Type B pancreatic cell (in vitro differentiated cells): ENCODE measurements at regions not wholly inside any gene's neighbourhood (a gene's known extent, or its start where the extent isn't known, plus 50 kb on each side); places are given as distances from the start of the nearest gene placed in this dataset.

Source experiments
- DNase-seq: peaks from one replicate; pipeline ENCODE4 v3.0.0; 2021; ENCODE audit warnings: mixed read lengths; ENCODE audit not compliant: unreplicated experiment; ENCODE audit errors: extremely low spot score
- H3K27ac Mint-ChIP-seq: 2 replicates; pipeline ENCODE4 v1.8.0; 2021; ENCODE audit warnings: mild to moderate bottlenecking, mixed read lengths
- H3K27me3 Mint-ChIP-seq: 2 replicates; pipeline ENCODE4 v1.8.0; 2021; ENCODE audit warnings: mixed read lengths
- H3K36me3 Mint-ChIP-seq: 2 replicates; pipeline ENCODE4 v1.8.0; 2021; ENCODE audit warnings: mixed read lengths
- H3K4me1 Mint-ChIP-seq: one replicate; pipeline ENCODE4 v1.8.0; 2021; ENCODE audit warnings: mixed read lengths; ENCODE audit not compliant: unreplicated experiment
- H3K4me3 Mint-ChIP-seq: 2 replicates; pipeline ENCODE4 v1.8.0; 2021; ENCODE audit warnings: mild to moderate bottlenecking, mixed read lengths
- H3K9me3 Mint-ChIP-seq: 2 replicates; pipeline ENCODE4 v1.8.0; 2021; ENCODE audit warnings: mixed read lengths
- TF ChIP-seq, protein P1 (sequence below): fragments of 200-600 bp; sonication (generic); conservative IDR thresholded peaks from 2 replicates; pipeline ENCODE4 v1.5.0; 2021; ENCODE audit warnings: antibody characterized with exemption, mild to moderate bottlenecking

DNA sequence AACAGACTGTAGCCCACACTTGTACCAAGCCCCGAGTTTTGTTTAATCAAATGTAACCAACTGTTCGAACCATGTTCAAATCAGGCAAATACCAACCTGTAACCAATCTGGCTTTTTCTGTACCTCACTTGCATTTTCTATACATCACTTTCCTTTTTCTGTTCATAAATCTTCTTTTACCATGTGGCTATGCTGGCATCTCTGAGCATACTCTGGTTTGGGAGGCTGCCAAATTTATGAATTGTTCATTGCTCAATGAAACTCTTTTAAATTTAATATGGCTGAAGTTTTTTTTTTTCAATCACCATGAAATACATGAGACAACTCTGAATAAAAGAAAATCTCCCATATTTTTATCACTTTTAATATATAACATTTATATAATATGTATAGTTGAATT is 256.1 kb downstream of the SLITRK6 start:
- Mint-ChIP-seq H3K36me3 (no peaks in the 10 kb centered on the region), H3K4me3 (no peak overlapping the region), H3K27me3 (peaks cover 8% of the 10 kb centered on the region), H3K9me3 (no peaks in the 10 kb centered on the region), H3K27ac (no peak overlapping the region), H3K4me1 (peaks cover 4% of the 10 kb centered on the region)
- no peak for DNase-seq
- TF ChIP-seq, protein P1, sequence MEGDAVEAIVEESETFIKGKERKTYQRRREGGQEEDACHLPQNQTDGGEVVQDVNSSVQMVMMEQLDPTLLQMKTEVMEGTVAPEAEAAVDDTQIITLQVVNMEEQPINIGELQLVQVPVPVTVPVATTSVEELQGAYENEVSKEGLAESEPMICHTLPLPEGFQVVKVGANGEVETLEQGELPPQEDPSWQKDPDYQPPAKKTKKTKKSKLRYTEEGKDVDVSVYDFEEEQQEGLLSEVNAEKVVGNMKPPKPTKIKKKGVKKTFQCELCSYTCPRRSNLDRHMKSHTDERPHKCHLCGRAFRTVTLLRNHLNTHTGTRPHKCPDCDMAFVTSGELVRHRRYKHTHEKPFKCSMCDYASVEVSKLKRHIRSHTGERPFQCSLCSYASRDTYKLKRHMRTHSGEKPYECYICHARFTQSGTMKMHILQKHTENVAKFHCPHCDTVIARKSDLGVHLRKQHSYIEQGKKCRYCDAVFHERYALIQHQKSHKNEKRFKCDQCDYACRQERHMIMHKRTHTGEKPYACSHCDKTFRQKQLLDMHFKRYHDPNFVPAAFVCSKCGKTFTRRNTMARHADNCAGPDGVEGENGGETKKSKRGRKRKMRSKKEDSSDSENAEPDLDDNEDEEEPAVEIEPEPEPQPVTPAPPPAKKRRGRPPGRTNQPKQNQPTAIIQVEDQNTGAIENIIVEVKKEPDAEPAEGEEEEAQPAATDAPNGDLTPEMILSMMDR, result no peak

DNA sequence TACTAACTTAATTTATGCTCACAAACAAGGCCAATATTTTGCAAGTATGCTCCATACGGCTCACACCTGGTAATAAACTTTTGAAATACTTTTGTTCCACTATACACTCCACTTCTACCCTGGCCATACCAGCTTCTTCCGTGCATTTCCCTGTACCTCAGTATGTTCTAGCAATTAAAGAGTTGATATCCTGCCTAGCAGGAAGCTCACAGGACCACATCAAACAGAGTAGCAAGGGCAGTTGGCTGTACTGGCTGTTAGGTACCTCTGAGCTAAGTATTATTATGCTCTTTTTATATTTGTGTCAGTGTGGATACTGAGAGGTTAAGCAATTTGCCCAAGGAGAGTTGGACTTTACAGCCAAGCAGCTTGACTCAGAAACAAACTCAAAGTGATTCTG is 257.7 kb downstream of the SLITRK6 start:
- TF ChIP-seq, protein P1, result no peak
- Mint-ChIP-seq H3K4me3 (no peak overlapping the region), H3K36me3 (no peaks in the 10 kb centered on the region), H3K9me3 (no peaks in the 10 kb centered on the region), H3K4me1 (peaks cover 4% of the 10 kb centered on the region), H3K27me3 (peaks cover 8% of the 10 kb centered on the region), H3K27ac (no peak overlapping the region)
- DNase-seq, result no peak

DNA sequence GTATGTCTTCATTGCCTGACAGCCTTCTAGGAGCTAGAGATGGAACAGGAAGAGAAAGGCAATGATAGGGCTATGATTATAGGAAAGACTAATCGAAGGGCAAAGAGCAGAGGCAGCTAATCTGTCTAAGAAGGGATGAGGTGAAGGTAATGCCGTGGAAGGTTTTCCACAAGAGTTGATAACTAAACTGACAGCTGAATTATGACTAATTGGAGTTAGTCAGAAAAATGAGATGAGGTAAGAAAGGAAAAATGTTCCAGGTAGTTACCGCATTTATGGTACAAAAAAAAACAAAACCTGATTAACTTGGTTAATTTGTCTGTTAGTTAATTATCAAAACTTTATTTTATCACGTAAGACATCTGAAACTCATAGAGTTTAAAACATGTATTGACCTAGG is 260.3 kb downstream of the SLITRK6 start:
- H3K27ac Mint-ChIP-seq, result no peak overlapping the region
- no peaks in the 10 kb centered on the region for H3K27me3 Mint-ChIP-seq
- no peak for DNase-seq
- TF ChIP-seq, protein P1, result no peak
- H3K9me3 Mint-ChIP-seq, result no peaks in the 10 kb centered on the region
- H3K36me3 Mint-ChIP-seq, result no peaks in the 10 kb centered on the region
- no peak overlapping the region for H3K4me3 Mint-ChIP-seq
- H3K4me1 Mint-ChIP-seq, result no peaks in the 10 kb centered on the region

DNA sequence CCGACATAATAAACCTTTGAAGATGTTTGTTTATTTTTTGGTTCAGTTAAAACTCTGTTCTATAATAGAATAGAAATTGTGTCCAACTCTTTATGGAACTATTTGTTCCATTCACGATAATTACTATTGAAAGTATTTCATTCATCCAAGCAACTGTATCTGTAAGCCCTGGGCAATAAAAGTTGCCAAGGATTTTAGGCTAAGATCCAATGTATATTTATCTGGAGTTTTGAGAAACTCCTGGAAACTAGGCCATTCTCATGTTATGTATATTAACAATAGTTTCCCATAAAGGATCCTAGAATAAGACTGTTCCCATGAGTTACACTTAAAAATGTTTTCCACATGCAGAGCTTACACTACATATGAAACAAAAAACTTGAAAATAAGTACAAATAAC is 261.6 kb downstream of the SLITRK6 start:
- H3K36me3 Mint-ChIP-seq, result no peaks in the 10 kb centered on the region
- H3K27me3 Mint-ChIP-seq, result peaks cover 5% of the 10 kb centered on the region
- no peaks in the 10 kb centered on the region for H3K4me1 Mint-ChIP-seq
- DNase-seq, result no peak
- TF ChIP-seq, protein P1, result no peak
- no peak overlapping the region for H3K4me3 Mint-ChIP-seq
- no peaks in the 10 kb centered on the region for H3K9me3 Mint-ChIP-seq
- H3K27ac Mint-ChIP-seq, result no peak overlapping the region

DNA sequence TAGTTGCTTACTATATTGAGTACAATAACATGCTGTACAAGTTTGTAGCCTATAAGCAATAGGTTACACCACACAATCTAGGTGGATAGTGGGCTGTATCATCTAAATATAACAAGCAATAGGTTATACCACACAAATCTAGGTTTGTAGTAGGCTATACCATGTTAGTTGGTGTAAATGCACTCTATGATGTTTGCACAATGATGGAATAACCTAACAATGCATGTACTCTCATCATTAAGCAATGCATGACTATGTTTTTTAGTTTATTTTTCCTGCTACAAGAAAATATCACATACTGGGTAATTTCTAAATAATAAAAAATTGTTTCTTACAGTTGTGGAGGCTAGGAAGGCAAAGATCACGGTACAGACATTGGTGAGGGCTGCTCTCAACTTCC is 262.5 kb downstream of the SLITRK6 start:
- Mint-ChIP-seq H3K9me3 (no peaks in the 10 kb centered on the region), H3K27me3 (peaks cover 5% of the 10 kb centered on the region), H3K36me3 (no peaks in the 10 kb centered on the region), H3K4me3 (no peak overlapping the region), H3K4me1 (no peaks in the 10 kb centered on the region), H3K27ac (no peak overlapping the region)
- TF ChIP-seq, protein P1, result no peak
- DNase-seq, result no peak

DNA sequence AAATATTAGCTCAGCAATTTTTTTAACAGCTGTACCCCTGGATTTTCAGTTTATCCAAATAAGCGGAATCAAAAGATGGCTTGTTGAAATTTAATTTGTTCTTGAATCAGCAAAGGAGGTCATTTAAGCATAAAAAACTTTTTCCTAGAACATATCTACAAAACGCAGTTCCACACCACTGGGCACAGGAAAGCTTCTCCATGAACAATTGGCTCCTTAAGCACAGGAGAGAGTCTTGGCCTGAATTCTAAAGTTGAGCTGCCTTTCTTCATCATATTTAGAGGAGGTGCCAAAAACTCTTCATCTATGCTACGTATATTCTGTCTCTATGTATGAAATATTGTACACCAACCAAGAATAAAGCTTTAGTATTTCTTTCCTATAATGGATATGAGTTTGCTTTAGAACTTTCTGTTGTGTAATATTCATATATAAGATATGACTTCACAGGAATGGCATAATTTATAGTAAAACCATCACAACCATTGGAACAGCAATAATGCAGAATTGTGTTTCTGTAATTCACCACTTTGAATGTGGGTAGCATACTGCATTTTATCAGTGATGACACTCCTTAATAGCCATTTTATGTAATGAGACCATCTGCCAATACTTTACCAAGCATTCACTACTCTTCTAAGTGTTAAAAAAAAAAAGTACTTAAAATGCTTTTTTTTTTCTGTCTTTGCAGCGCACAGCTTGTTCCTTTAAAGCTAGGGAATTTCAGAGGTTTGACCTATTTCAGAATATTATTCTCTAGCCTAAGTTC is 263.7 kb downstream of the SLITRK6 start:
- no peaks in the 10 kb centered on the region for H3K9me3 Mint-ChIP-seq
- H3K27ac Mint-ChIP-seq, result no peak overlapping the region

More for the DNA sequence above, 263.7 kb downstream of the SLITRK6 start:
- Mint-ChIP-seq H3K4me3 (no peak overlapping the region), H3K36me3 (no peaks in the 10 kb centered on the region), H3K4me1 (no peaks in the 10 kb centered on the region), H3K27me3 (peaks cover 5% of the 10 kb centered on the region)
- TF ChIP-seq, protein P1, result no peak
- DNase-seq, result no peak
